ENCODE measurements at regions not wholly inside any gene's neighbourhood (a gene's known extent, or its start where the extent isn't known, plus 50 kb on each side); places are given as distances from the start of the nearest gene placed in this dataset.

DNA sequence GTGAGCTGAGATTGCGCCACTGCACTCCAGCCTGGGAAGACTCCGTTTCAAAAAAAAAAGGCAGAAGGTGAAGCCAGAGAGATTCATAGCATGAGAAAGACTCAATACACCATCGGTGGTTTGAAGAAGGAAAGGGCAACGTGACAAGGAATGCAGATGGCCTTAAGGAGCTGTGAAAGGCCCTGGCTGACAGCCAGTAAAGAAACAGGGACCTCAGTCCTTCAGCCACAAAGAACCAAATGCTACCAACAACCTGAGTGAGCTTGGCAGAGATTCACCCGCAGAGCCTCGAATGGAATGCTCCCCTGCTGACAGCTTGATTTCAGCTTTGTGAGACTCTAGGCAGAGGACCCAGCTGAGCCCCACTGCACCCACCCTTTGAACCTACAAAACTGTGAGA is 154.9 kb upstream of the NDUFV2 start:
- TF ChIP-seq RXRA (CRISPR knock-in tag; IDR thresholded peaks at IDR 0.05) (no peak), ARNTL (CRISPR knock-in tag; IDR thresholded peaks at IDR 0.05) (no peak), HNF1A (IDR thresholded peaks at IDR 0.05; ENCODE audit: low read depth) (no peak), HNF1A (CRISPR knock-in tag; IDR thresholded peaks at IDR 0.05; ENCODE audit: borderline replicate concordance) (no peak), ZBTB8A (CRISPR knock-in tag; IDR thresholded peaks at IDR 0.05; ENCODE audit: borderline replicate concordance, low read depth) (no peak), RELA (CRISPR knock-in tag; IDR thresholded peaks at IDR 0.05) (no peak)
